ENCODE measurements at regions not wholly inside any gene's neighbourhood (a gene's known extent, or its start where the extent isn't known, plus 50 kb on each side); places are given as distances from the start of the nearest gene placed in this dataset.

- TF ChIP-seq CTCF (IDR thresholded peaks at IDR 0.05), result no peak
- TF ChIP-seq EZH2 (IDR thresholded peaks at IDR 0.05; ENCODE audit: borderline replicate concordance, insufficient read depth, low read depth, low read length, poor library complexity, severe bottlenecking), result no peak
Observed at GRCh38 chrX:769796-770195, 139.2 kb downstream of the SHOX start.
